ENCODE measurements at regions not wholly inside any gene's neighbourhood (a gene's known extent, or its start where the extent isn't known, plus 50 kb on each side); places are given as distances from the start of the nearest gene placed in this dataset.

- TF ChIP-seq IKZF4 (CRISPR knock-in tag; IDR thresholded peaks at IDR 0.05; ENCODE audit: borderline replicate concordance, low read depth, not compliant biosample characterization), result no peak
- TF ChIP-seq GABPB1 (CRISPR knock-in tag; IDR thresholded peaks at IDR 0.05), result no peak
- no peak for TF ChIP-seq ADNP (CRISPR knock-in tag; IDR thresholded peaks at IDR 0.05)
- no peak for TF ChIP-seq THAP8 (CRISPR knock-in tag; IDR thresholded peaks at IDR 0.05; ENCODE audit: borderline replicate concordance)
- no peak for TF ChIP-seq ZNF124 (CRISPR knock-in tag; IDR thresholded peaks at IDR 0.05)
- TF ChIP-seq ELF4 (CRISPR knock-in tag; IDR thresholded peaks at IDR 0.05; ENCODE audit: borderline replicate concordance), result no peak
- peak; percentile 76 for TF ChIP-seq SKI (IDR thresholded peaks at IDR 0.05; ENCODE audit: partially characterized antibody)
- no peak for TF ChIP-seq ZSCAN22 (CRISPR knock-in tag; IDR thresholded peaks at IDR 0.05)
- no peak for TF ChIP-seq ZNF432 (CRISPR knock-in tag; IDR thresholded peaks at IDR 0.05; ENCODE audit: borderline replicate concordance)
- TF ChIP-seq ZNF674 (CRISPR knock-in tag; IDR thresholded peaks at IDR 0.05; ENCODE audit: low read depth), result no peak
- no peak for TF ChIP-seq PAWR (CRISPR knock-in tag; IDR thresholded peaks at IDR 0.05; ENCODE audit: borderline replicate concordance)
- TF ChIP-seq PHF8 (CRISPR knock-in tag; IDR thresholded peaks at IDR 0.05), result no peak
- no peak for TF ChIP-seq MLX (CRISPR knock-in tag; IDR thresholded peaks at IDR 0.05)
- TF ChIP-seq HOXA5 (CRISPR knock-in tag; IDR thresholded peaks at IDR 0.05), result 0 out of 2 replicates have a peak, but pooled peaks have one; percentile 49
- no peak for TF ChIP-seq ZNF678 (CRISPR knock-in tag; IDR thresholded peaks at IDR 0.05)
- no peak for TF ChIP-seq MAFG (CRISPR knock-in tag; IDR thresholded peaks at IDR 0.05)
- no peak for TF ChIP-seq ZNF335 (CRISPR knock-in tag; IDR thresholded peaks at IDR 0.05)
- no peak for TF ChIP-seq AGO1 (IDR thresholded peaks at IDR 0.05; ENCODE audit: low read depth, low read length, poor library complexity, severe bottlenecking)
- no peak for TF ChIP-seq CTCF (CRISPR knock-in tag; IDR thresholded peaks at IDR 0.05)
- no peak for TF ChIP-seq ZNF260 (CRISPR knock-in tag; IDR thresholded peaks at IDR 0.05; ENCODE audit: borderline replicate concordance, low read depth)
- no peak for TF ChIP-seq NFE2L1 (CRISPR knock-in tag; IDR thresholded peaks at IDR 0.05; ENCODE audit: borderline replicate concordance)
- no peak for TF ChIP-seq JARID2 (CRISPR knock-in tag; IDR thresholded peaks at IDR 0.05; ENCODE audit: insufficient replicate concordance)
- TF ChIP-seq SP1 (IDR thresholded peaks at IDR 0.05), result no peak
- TF ChIP-seq SP1 (CRISPR knock-in tag; IDR thresholded peaks at IDR 0.05), result no peak
- no peak for TF ChIP-seq ZNF24 (IDR thresholded peaks at IDR 0.05)
- no peak for TF ChIP-seq ZBTB49 (CRISPR knock-in tag; IDR thresholded peaks at IDR 0.05; ENCODE audit: borderline replicate concordance)
- no peak for TF ChIP-seq ZNF446 (CRISPR knock-in tag; IDR thresholded peaks at IDR 0.05)
- peak; percentile 79 for TF ChIP-seq FOSL2 (CRISPR knock-in tag; IDR thresholded peaks at IDR 0.05)
Measured at GRCh38 chrX:46327566-46328115, 217.6 kb downstream of the ZNF674 start (continued).
